Upper lobe of right lung (tissue), 1 donor: ENCODE measurements at regions not wholly inside any gene's neighbourhood (a gene's known extent, or its start where the extent isn't known, plus 50 kb on each side); places are given as distances from the start of the nearest gene placed in this dataset.

Experiments
- ATAC-seq: fragments of 200-7000 bp; cut with Tn5 transposase; one replicate; pipeline ENCODE4 v1.9.1; 2020; ENCODE audit warnings: mild to moderate bottlenecking, moderate library complexity
- DNase-seq: peaks from one replicate; pipeline ENCODE4 v3.0.0-alpha.2; 2020
- H3K27ac ChIP-seq: fragments of 200-600 bp; one replicate; pipeline ENCODE4 v1.8.0; 2022
- H3K27me3 ChIP-seq: fragments of 200-600 bp; one replicate; pipeline ENCODE4 v1.8.0; 2022; ENCODE audit warnings: mild to moderate bottlenecking
- H3K36me3 ChIP-seq: fragments of 200-600 bp; one replicate; pipeline ENCODE4 v1.8.0; 2022
- H3K4me1 ChIP-seq: fragments of 200-600 bp; one replicate; pipeline ENCODE4 v1.8.0; 2022
- H3K4me3 ChIP-seq: fragments of 200-600 bp; one replicate; pipeline ENCODE4 v1.8.0; 2022; ENCODE audit warnings: mild to moderate bottlenecking
- H3K9me3 ChIP-seq: fragments of 200-600 bp; one replicate; pipeline ENCODE4 v1.8.0; 2022
- intact Hi-C: fragments of 100-400 bp; cut with DNase I; formaldehyde crosslinking; loops from one replicate; pipeline ENCODE4 v1.11.0; 2022
- TF ChIP-seq, protein P1 (sequence below): fragments of 200-600 bp; IDR thresholded peaks from one replicate; pipeline ENCODE4 v1.8.0; 2022; ENCODE audit warnings: antibody characterized with exemption
- donor health status: DM: no; HTN: yes; CAD: no; lungs with severe emphysema.

DNA sequence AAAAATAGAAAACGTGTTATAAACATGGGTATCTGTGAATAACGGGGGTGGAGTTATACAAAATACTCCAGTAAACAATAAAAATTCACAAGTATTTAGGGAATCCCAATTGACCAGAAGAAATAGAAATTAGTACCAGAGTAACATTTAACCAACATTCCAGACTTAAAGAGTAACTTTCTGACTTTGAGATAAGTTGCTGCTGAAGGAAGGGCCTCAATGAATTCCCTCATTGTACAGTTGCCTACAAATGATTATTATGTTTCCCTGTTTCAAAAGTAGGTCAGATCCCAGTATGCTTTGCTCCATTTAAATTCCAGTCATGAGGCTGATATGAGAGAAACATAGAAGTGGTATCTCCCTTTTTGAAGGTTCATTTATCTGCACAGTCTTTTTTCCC lies 88.3 kb upstream of the KCNH7 start:
- Histone ChIP-seq H3K4me1 (no peaks in the 10 kb centered on the region), H3K9me3 (no peaks in the 10 kb centered on the region), H3K36me3 (no peaks in the 10 kb centered on the region), H3K27ac (no peak overlapping the region), H3K27me3 (no peaks in the 10 kb centered on the region), H3K4me3 (no peak overlapping the region)
- TF ChIP-seq, protein P1, sequence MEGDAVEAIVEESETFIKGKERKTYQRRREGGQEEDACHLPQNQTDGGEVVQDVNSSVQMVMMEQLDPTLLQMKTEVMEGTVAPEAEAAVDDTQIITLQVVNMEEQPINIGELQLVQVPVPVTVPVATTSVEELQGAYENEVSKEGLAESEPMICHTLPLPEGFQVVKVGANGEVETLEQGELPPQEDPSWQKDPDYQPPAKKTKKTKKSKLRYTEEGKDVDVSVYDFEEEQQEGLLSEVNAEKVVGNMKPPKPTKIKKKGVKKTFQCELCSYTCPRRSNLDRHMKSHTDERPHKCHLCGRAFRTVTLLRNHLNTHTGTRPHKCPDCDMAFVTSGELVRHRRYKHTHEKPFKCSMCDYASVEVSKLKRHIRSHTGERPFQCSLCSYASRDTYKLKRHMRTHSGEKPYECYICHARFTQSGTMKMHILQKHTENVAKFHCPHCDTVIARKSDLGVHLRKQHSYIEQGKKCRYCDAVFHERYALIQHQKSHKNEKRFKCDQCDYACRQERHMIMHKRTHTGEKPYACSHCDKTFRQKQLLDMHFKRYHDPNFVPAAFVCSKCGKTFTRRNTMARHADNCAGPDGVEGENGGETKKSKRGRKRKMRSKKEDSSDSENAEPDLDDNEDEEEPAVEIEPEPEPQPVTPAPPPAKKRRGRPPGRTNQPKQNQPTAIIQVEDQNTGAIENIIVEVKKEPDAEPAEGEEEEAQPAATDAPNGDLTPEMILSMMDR, result no peak
- intact Hi-C loops, result no loop called here
- DNase-seq (no peak), ATAC-seq (no peak)

DNA sequence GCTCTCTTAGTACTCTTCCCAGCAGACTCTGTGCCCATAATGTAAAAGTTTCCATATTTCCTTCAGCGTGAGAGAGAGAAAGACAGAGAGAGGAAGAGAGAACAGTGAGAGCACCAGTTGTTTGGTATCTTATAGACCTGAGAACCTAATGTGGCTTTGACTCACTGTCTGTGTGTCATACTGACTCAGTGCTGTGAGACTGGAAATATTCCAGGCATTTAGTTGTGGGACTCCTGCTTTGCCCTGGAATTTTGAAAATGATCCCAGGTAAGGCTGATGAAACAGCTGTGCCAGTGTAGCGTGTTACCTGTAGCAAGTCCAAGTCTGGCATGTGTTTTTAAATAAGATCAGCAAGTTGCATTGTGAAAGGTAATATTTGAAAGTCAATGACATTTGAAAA lies 87.9 kb upstream of the KCNH7 start:
- no peaks in the 10 kb centered on the region for H3K9me3 ChIP-seq
- TF ChIP-seq, protein P1, result no peak
- no peaks in the 10 kb centered on the region for H3K4me1 ChIP-seq
- H3K36me3 ChIP-seq, result no peaks in the 10 kb centered on the region
- intact Hi-C loops, result no loop called here
- DNase-seq (no peak), ATAC-seq (peak; percentile 35)
- no peak overlapping the region for H3K4me3 ChIP-seq
- H3K27me3 ChIP-seq, result no peaks in the 10 kb centered on the region
- no peak overlapping the region for H3K27ac ChIP-seq

DNA sequence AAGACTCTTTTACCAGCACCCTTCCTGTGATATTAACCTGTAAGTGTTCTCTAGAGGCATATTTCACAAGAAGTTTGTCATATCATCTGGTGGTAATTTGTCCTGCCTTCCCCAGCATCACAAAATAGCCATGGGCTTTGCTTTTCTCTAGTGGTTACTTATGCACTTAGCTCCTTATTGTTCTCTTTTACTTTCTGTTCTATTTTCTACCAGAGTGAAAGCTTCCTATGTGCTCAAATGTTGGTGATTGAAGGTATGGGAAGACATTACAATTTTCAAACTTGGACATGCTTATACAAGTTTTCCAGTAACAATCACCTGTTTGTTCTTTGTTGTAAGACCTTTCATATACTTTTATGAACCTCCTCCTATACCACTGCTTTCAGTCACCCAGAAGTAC lies 87.0 kb upstream of the KCNH7 start:
- Histone ChIP-seq H3K4me3 (no peak overlapping the region), H3K36me3 (no peaks in the 10 kb centered on the region), H3K4me1 (no peaks in the 10 kb centered on the region), H3K27ac (no peak overlapping the region), H3K9me3 (no peaks in the 10 kb centered on the region), H3K27me3 (no peaks in the 10 kb centered on the region)
- ATAC-seq (no peak), DNase-seq (no peak)
- TF ChIP-seq, protein P1, result no peak
- intact Hi-C loops, result no loop called here

DNA sequence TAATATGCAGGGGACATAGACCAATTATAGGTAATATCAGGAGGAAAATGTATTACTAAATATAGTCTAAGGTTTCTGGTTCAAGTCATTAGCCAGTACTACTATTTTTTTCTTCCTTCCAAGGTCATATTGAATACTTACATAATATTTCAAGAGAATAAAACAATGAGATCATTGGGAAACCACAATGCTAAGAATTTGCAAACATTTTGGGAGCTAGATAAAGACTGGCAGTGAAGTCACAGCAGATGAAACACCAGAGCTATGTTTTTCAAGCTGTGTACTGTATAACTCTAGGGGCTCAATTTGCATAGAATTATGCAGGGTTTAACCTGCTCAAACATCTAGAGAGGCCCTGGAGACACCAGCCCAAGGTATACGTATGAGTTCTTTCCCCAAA lies 80.5 kb upstream of the KCNH7 start:
- TF ChIP-seq, protein P1, result no peak
- Histone ChIP-seq H3K4me1 (no peaks in the 10 kb centered on the region), H3K36me3 (no peaks in the 10 kb centered on the region), H3K9me3 (no peaks in the 10 kb centered on the region), H3K27ac (no peak overlapping the region), H3K4me3 (no peak overlapping the region), H3K27me3 (no peaks in the 10 kb centered on the region)
- DNase-seq (no peak), ATAC-seq (no peak)
- intact Hi-C loops, result no loop called here

DNA sequence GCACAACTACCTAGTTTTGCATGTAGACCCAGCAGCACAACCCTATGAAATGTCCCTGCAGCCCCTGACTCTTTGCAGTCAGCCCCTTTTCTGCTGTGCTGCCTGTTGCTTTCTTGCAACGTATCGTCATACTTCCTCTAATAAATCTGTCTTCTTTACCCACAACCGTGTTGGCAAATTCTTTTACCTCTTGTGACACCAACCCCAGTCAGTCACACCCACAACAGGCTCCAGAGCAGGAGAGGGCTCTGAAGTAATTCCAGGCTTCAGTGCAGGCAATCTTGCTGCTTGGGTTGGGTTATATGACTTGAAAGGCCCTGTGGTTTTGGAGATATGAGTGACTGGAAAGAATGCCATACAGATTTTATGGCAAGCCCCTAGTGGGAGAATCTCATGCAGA lies 79.1 kb upstream of the KCNH7 start:
- no peak for DNase-seq

More for the DNA sequence above, 79.1 kb upstream of the KCNH7 start:
- Histone ChIP-seq H3K4me1 (no peaks in the 10 kb centered on the region), H3K9me3 (no peaks in the 10 kb centered on the region), H3K36me3 (no peaks in the 10 kb centered on the region), H3K27ac (no peak overlapping the region), H3K4me3 (no peak overlapping the region), H3K27me3 (no peaks in the 10 kb centered on the region)
- peak; percentile 42 for ATAC-seq
- TF ChIP-seq, protein P1, result no peak
- intact Hi-C loops, result no loop called here
